ENCODE measurements at regions not wholly inside any gene's neighbourhood (a gene's known extent, or its start where the extent isn't known, plus 50 kb on each side); places are given as distances from the start of the nearest gene placed in this dataset.
"Not testable (repeated sequence)": the region's sequence is repeated elsewhere in the genome, so short reads cannot be mapped to it uniquely, and the experiment has no call there.

GRCh38 chr4:181757098-181757497, 486.1 kb upstream of the TENM3 start:
- DNase-seq (ENCODE audit: low spot score) = no peak

GRCh38 chr4:181757910-181758660, 485.1 kb upstream of the TENM3 start:
- no peak for DNase-seq (ENCODE audit: low spot score)

- DNase-seq (ENCODE audit: low spot score) = no peak
Observed at GRCh38 chr4:181760560-181760959, 482.6 kb upstream of the TENM3 start.

- no peak for DNase-seq (ENCODE audit: low spot score)
Observed at GRCh38 chr4:181761156-181761555, 482.0 kb upstream of the TENM3 start.

- no peak for DNase-seq (ENCODE audit: low spot score)
Observed at GRCh38 chr4:181766061-181766548, 477.1 kb upstream of the TENM3 start.

GRCh38 chr4:181770971-181771370, 472.2 kb upstream of the TENM3 start:
- DNase-seq (ENCODE audit: low spot score) = no peak

GRCh38 chr4:181775298-181775697, 467.9 kb upstream of the TENM3 start:
- no peak for DNase-seq (ENCODE audit: low spot score)

GRCh38 chr4:181776264-181777054, 466.7 kb upstream of the TENM3 start:
- no peak for DNase-seq (ENCODE audit: low spot score)

GRCh38 chr4:181777518-181777917, 465.7 kb upstream of the TENM3 start:
- no peak for DNase-seq (ENCODE audit: low spot score)

- DNase-seq (ENCODE audit: low spot score) = no peak
Observed at GRCh38 chr4:181784881-181785280, 458.3 kb upstream of the TENM3 start.

GRCh38 chr4:181792641-181793040, 450.6 kb upstream of the TENM3 start:
- no peak for DNase-seq (ENCODE audit: low spot score)

GRCh38 chr4:181793096-181793495, 450.1 kb upstream of the TENM3 start:
- DNase-seq (ENCODE audit: low spot score) = no peak

GRCh38 chr4:181796502-181796901, 446.7 kb upstream of the TENM3 start:
- DNase-seq (ENCODE audit: low spot score) = no peak

- no peak for DNase-seq (ENCODE audit: low spot score)
Observed at GRCh38 chr4:181798536-181798935, 444.7 kb upstream of the TENM3 start.

GRCh38 chr4:181799561-181800069, 443.6 kb upstream of the TENM3 start:
- no peak for DNase-seq (ENCODE audit: low spot score)

GRCh38 chr4:181802207-181802606, 441.0 kb upstream of the TENM3 start:
- DNase-seq (ENCODE audit: low spot score) = no peak

GRCh38 chr4:181807771-181808170, 435.4 kb upstream of the TENM3 start:
- DNase-seq (ENCODE audit: low spot score) = no peak

GRCh38 chr4:181810711-181811110, 432.5 kb upstream of the TENM3 start:
- no peak for DNase-seq (ENCODE audit: low spot score)

- not testable (repeated sequence) for DNase-seq (ENCODE audit: low spot score)
Observed at GRCh38 chr4:181811550-181811949, 431.7 kb upstream of the TENM3 start.

- DNase-seq (ENCODE audit: low spot score) = no peak
Observed at GRCh38 chr4:181819946-181820345, 423.3 kb upstream of the TENM3 start.

GRCh38 chr4:181820553-181820952, 422.6 kb upstream of the TENM3 start:
- no peak for DNase-seq (ENCODE audit: low spot score)

GRCh38 chr4:181821039-181822004, 421.9 kb upstream of the TENM3 start:
- DNase-seq (ENCODE audit: low spot score) = no peak

Measured in kidney capillary endothelial cell (primary cell).